Panc1 (cell line): ENCODE measurements at regions not wholly inside any gene's neighbourhood (a gene's known extent, or its start where the extent isn't known, plus 50 kb on each side); places are given as distances from the start of the nearest gene placed in this dataset.

Experiments
- ATAC-seq: fragments of 200-7000 bp; cut with Tn5 transposase; 2 replicates; pipeline ENCODE4 v1.9.1; 2020; ENCODE audit warnings: mild to moderate bottlenecking, moderate library complexity
- BruUV-seq: library from RNA; stranded (reverse); fragments of 400-500 nt; replicated peaks from 2 replicates; lab custom pipeline; 2021; lab: Mats Ljungman, UMichigan
- CTCF ChIA-PET: fragments of 300-600 bp; sonication (Branson Sonifier 250); formaldehyde crosslinking; loops from one replicate; lab custom pipeline; 2022; ENCODE audit warnings: antibody characterized with exemption; lab: Charles Lee
- POLR2A ChIA-PET: fragments of 300-600 bp; sonication (Branson Sonifier 250); formaldehyde crosslinking; loops from one replicate; lab custom pipeline; 2022; ENCODE audit warnings: antibody characterized with exemption; lab: Charles Lee
- DNase-seq: peaks from one replicate; pipeline ENCODE4 v3.0.0-alpha.2; 2010; ENCODE audit warnings: low read depth, low spot score
- H3K27ac ChIP-seq: 2 replicates; pipeline ENCODE4 v1.5.1; 2011; ENCODE audit warnings: mild to moderate bottlenecking, low read length, inconsistent platforms
- H3K27me3 ChIP-seq: fragments of 200-500 bp; sonication (Bioruptor generic); 2 replicates; pipeline ENCODE4 v1.6.0; 2014; ENCODE audit warnings: low read length, inconsistent platforms; ENCODE audit not compliant: control insufficient read depth, insufficient read depth
- H3K36me3 ChIP-seq: fragments of 200-500 bp; sonication (Bioruptor generic); 2 replicates; pipeline ENCODE4 v1.5.1; 2014; ENCODE audit warnings: inconsistent platforms, mild to moderate bottlenecking, low read length, moderate library complexity; ENCODE audit not compliant: control insufficient read depth, insufficient read depth
- H3K4me1 ChIP-seq: 2 replicates; pipeline ENCODE4 v1.5.1; 2011; ENCODE audit warnings: inconsistent platforms, mild to moderate bottlenecking, low read length, moderate library complexity; ENCODE audit not compliant: control insufficient read depth, insufficient read depth
- H3K4me3 ChIP-seq, 2 experiments: 2 replicates each; pipeline ENCODE4 v1.5.1; 2011 to 2012; ENCODE audit warnings: low read depth in 2 of 2, low read length in 2 of 2, mild to moderate bottlenecking in 2 of 2, inconsistent platforms in 1 of 2, moderate library complexity in 1 of 2
- H3K9me3 ChIP-seq: fragments of 200-500 bp; sonication (Bioruptor generic); 2 replicates; pipeline ENCODE4 v1.5.1; 2014; ENCODE audit warnings: low read depth, mild to moderate bottlenecking, inconsistent platforms, low read length, moderate library complexity; ENCODE audit not compliant: control insufficient read depth, insufficient read depth
- CTCF ChIP-seq: fragments of 450-650 bp; IDR thresholded peaks from 2 replicates; pipeline ENCODE4 v1.5.1; 2017; ENCODE audit warnings: mild to moderate bottlenecking
- POLR2AphosphoS5 ChIP-seq: IDR thresholded peaks from 2 replicates; pipeline ENCODE4 v1.6.1; 2012; ENCODE audit warnings: mild to moderate bottlenecking, low read depth, low read length, moderate library complexity
- REST ChIP-seq, 2 experiments: IDR thresholded peaks; 2 replicates each; pipeline ENCODE4 v1.6.1; 2011 to 2012; ENCODE audit warnings: low read depth in 2 of 2, control low read depth in 1 of 2, low read length in 1 of 2, mild to moderate bottlenecking in 1 of 2, moderate library complexity in 1 of 2; ENCODE audit not compliant: insufficient read depth in 1 of 2
- SIN3A ChIP-seq: IDR thresholded peaks from 2 replicates; pipeline ENCODE4 v1.6.1; 2012; ENCODE audit warnings: low read depth, mild to moderate bottlenecking, low read length, moderate library complexity, borderline replicate concordance; ENCODE audit not compliant: insufficient read depth
- TCF7L2 ChIP-seq: IDR thresholded peaks from 2 replicates; pipeline ENCODE4 v1.6.1; 2011; ENCODE audit warnings: mild to moderate bottlenecking, low read depth, low read length, inconsistent platforms
- in situ Hi-C: cut with HindIII; loops from 2 replicates; pipeline ENCODE4 v1.10.0; 2016; ENCODE audit warnings: low sequenced_read_pairs, low pct_unique_long_range_greater_than_20kb
- intact Hi-C: fragments of 100-400 bp; cut with micrococcal nuclease; formaldehyde crosslinking; loops from one replicate; pipeline ENCODE4 v1.10.0; 2022; ENCODE audit not compliant: unreplicated experiment

GRCh38 chr15:97561529-97561928 is 399.0 kb upstream of the ARRDC4 start:
- TF ChIP-seq SIN3A: no peak
- no peak for TF ChIP-seq CTCF
- no peak for TF ChIP-seq TCF7L2
- no peak for TF ChIP-seq REST (IDR thresholded peaks at IDR 0.05; ENCODE audit: insufficient read depth in 1 of 2, low read depth in 2 of 2, low read length in 1 of 2)
- no peak for TF ChIP-seq POLR2AphosphoS5
- CTCF ChIA-PET: no interaction called here

GRCh38 chr15:97563516-97563915 is 397.0 kb upstream of the ARRDC4 start:
- CTCF ChIA-PET: no interaction called here
- POLR2A ChIA-PET: no interaction called here
- Histone ChIP-seq H3K4me1 (no peaks in the 10 kb centered on the region), H3K9me3 (no peaks in the 10 kb centered on the region), H3K27me3 (no peaks in the 10 kb centered on the region), H3K27ac (no peak overlapping the region), H3K36me3 (no peaks in the 10 kb centered on the region), H3K4me3 (no peak overlapping the region)
- in situ Hi-C loops (no loop called here), intact Hi-C loops (no loop called here)
- BruUV-seq: no TSS peak
- ATAC-seq (no peak), DNase-seq (no peak)
- TF ChIP-seq TCF7L2 (no peak), SIN3A (no peak), POLR2AphosphoS5 (no peak), REST (IDR thresholded peaks at IDR 0.05; ENCODE audit: insufficient read depth in 1 of 2, low read depth in 2 of 2, low read length in 1 of 2) (no peak), CTCF (no peak)

More at GRCh38 chr15:97561529-97561928, 399.0 kb upstream of the ARRDC4 start:
- no peaks in the 10 kb centered on the region for H3K9me3 ChIP-seq
- DNase-seq (no peak), ATAC-seq (no peak)
- H3K27me3 ChIP-seq: no peaks in the 10 kb centered on the region
- no peak overlapping the region for H3K27ac ChIP-seq
- no peaks in the 10 kb centered on the region for H3K4me1 ChIP-seq
- H3K36me3 ChIP-seq: no peaks in the 10 kb centered on the region
- BruUV-seq: no TSS peak
- intact Hi-C loops: no loop called here
- POLR2A ChIA-PET: no interaction called here
- in situ Hi-C loops: no loop called here
- no peak overlapping the region for H3K4me3 ChIP-seq
